ENCODE measurements at regions not wholly inside any gene's neighbourhood (a gene's known extent, or its start where the extent isn't known, plus 50 kb on each side); places are given as distances from the start of the nearest gene placed in this dataset.

DNA sequence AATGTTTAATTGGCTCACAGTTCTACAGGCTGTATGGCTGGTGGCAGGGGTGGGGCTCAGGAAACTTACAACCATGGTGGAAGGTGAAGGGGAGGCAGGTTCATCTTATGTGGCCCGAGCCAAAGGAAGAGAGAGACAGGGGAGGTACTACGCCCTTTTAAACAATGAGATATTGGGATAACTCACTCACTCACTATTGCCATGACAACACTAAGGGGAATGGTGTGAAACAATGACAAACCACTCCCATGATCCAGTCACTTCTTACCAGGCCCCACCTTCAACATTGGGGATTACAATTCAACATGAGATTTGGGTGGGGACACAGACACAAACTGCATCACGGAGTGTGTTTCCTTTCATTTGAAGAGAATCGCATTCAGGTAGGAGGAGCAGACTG, 220.9 kb downstream of the GADD45G start:
- Histone ChIP-seq H3K4me2 (ENCODE audit: insufficient read depth, low read length) (no peak overlapping the region), H3K36me3 (ENCODE audit: insufficient read depth, low read length) (no peaks in the 10 kb centered on the region), H3K27ac (ENCODE audit: low read depth, low read length) (no peak overlapping the region), H3K9me3 (ENCODE audit: low read depth, low read length) (no peaks in the 10 kb centered on the region), H3K79me2 (ENCODE audit: insufficient read depth, low read length) (no peaks in the 10 kb centered on the region), H4K20me1 (ENCODE audit: insufficient read depth, low read length) (no peaks in the 10 kb centered on the region), H3K4me3 (ENCODE audit: insufficient read depth, low read length) (no peak overlapping the region), H3K4me1 (ENCODE audit: insufficient read depth, low read length) (no peaks in the 10 kb centered on the region), H3K27me3 (ENCODE audit: insufficient read depth, low read length) (no peaks in the 10 kb centered on the region), H2AFZ (ENCODE audit: low read length) (no peak overlapping the region)
- DNase-seq (ENCODE audit: insufficient read length, low spot score, missing footprints) = no peak
- TF ChIP-seq, protein P1, sequence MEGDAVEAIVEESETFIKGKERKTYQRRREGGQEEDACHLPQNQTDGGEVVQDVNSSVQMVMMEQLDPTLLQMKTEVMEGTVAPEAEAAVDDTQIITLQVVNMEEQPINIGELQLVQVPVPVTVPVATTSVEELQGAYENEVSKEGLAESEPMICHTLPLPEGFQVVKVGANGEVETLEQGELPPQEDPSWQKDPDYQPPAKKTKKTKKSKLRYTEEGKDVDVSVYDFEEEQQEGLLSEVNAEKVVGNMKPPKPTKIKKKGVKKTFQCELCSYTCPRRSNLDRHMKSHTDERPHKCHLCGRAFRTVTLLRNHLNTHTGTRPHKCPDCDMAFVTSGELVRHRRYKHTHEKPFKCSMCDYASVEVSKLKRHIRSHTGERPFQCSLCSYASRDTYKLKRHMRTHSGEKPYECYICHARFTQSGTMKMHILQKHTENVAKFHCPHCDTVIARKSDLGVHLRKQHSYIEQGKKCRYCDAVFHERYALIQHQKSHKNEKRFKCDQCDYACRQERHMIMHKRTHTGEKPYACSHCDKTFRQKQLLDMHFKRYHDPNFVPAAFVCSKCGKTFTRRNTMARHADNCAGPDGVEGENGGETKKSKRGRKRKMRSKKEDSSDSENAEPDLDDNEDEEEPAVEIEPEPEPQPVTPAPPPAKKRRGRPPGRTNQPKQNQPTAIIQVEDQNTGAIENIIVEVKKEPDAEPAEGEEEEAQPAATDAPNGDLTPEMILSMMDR (IDR thresholded peaks at IDR 0.05; ENCODE audit: extremely low read depth, low read depth, low read length) = no peak

DNA sequence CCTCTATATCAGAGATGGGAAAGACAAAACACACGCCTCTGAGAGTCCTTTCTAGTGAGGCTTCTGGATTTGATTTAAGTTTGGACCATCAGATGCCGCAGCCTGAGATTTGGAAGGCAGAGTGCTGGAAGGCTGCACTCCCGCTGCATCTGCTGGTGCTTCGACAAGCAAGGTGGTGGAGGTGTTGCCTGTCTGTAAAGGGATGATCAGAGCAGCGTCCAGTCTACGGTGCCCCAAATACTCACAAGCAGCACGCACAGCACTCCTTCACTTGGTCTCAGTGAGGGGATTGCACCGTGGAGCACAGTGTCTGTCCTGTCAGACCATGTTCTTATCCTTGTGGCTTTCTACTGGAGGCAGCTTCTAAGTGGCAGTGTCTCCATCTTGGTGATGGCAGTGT, 221.4 kb downstream of the GADD45G start:
- Histone ChIP-seq H3K4me2 (ENCODE audit: insufficient read depth, low read length) (no peak overlapping the region), H3K27ac (ENCODE audit: low read depth, low read length) (no peak overlapping the region), H3K27me3 (ENCODE audit: insufficient read depth, low read length) (no peaks in the 10 kb centered on the region), H3K36me3 (ENCODE audit: insufficient read depth, low read length) (no peaks in the 10 kb centered on the region), H4K20me1 (ENCODE audit: insufficient read depth, low read length) (no peaks in the 10 kb centered on the region), H3K4me1 (ENCODE audit: insufficient read depth, low read length) (no peaks in the 10 kb centered on the region), H2AFZ (ENCODE audit: low read length) (no peak overlapping the region), H3K4me3 (ENCODE audit: insufficient read depth, low read length) (no peak overlapping the region), H3K9me3 (ENCODE audit: low read depth, low read length) (no peaks in the 10 kb centered on the region), H3K79me2 (ENCODE audit: insufficient read depth, low read length) (no peaks in the 10 kb centered on the region)
- DNase-seq (ENCODE audit: insufficient read length, low spot score, missing footprints) = no peak
- TF ChIP-seq, protein P1 (IDR thresholded peaks at IDR 0.05; ENCODE audit: extremely low read depth, low read depth, low read length) = no peak

DNA sequence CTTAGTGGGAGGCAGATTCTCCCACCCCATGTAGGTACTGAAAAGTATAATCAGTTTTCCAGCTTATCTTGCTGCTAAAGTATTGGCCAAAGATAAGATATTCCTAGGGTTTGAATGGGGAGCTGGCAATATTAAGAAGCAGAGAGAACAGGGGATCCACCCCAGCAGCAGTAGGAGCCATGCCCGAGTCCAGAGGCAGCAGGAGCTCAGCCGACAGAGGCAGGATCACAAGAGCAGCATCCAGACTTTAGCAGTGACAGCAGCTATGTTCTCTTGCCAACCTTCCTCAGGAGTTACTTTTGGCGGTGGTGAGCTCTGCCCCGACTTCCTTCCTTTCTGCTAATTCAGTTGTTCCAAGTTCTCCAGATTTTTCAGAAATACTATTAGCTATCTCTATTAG, 224.5 kb downstream of the GADD45G start:
- Histone ChIP-seq H3K79me2 (ENCODE audit: insufficient read depth, low read length) (no peaks in the 10 kb centered on the region), H4K20me1 (ENCODE audit: insufficient read depth, low read length) (no peaks in the 10 kb centered on the region), H3K4me3 (ENCODE audit: insufficient read depth, low read length) (no peak overlapping the region), H3K27ac (ENCODE audit: low read depth, low read length) (no peak overlapping the region), H3K36me3 (ENCODE audit: insufficient read depth, low read length) (no peaks in the 10 kb centered on the region), H2AFZ (ENCODE audit: low read length) (no peak overlapping the region), H3K4me1 (ENCODE audit: insufficient read depth, low read length) (no peaks in the 10 kb centered on the region), H3K4me2 (ENCODE audit: insufficient read depth, low read length) (no peak overlapping the region), H3K9me3 (ENCODE audit: low read depth, low read length) (no peaks in the 10 kb centered on the region), H3K27me3 (ENCODE audit: insufficient read depth, low read length) (no peaks in the 10 kb centered on the region)
- DNase-seq (ENCODE audit: insufficient read length, low spot score, missing footprints) = no peak
- TF ChIP-seq, protein P1 (IDR thresholded peaks at IDR 0.05; ENCODE audit: extremely low read depth, low read depth, low read length) = no peak

DNA sequence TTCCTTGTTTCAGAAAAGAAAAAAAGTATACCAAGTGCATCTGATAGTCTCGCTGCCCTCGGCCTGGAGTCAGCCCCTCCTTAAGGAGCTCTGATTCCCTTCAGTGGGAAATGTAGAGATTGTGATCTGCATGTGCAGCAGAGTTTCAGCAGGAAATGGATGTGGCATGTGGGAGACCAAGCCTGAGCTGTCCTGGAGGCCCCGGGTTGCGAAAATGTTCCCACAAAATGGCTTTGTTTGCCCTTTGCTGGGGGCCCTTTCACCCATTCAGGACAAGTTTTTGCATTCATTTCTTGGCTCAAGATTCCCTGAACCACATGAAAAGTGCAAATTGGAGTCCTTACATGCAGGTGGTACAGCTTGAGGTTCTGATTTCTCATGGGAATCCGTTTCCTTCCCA, 230.9 kb downstream of the GADD45G start:
- H4K20me1 ChIP-seq (ENCODE audit: insufficient read depth, low read length) = no peaks in the 10 kb centered on the region
- H3K27ac ChIP-seq (ENCODE audit: low read depth, low read length) = no peak overlapping the region
- H3K27me3 ChIP-seq (ENCODE audit: insufficient read depth, low read length) = no peaks in the 10 kb centered on the region
- no peak overlapping the region for H3K4me3 ChIP-seq (ENCODE audit: insufficient read depth, low read length)
- no peaks in the 10 kb centered on the region for H3K4me1 ChIP-seq (ENCODE audit: insufficient read depth, low read length)
- TF ChIP-seq, protein P1 (IDR thresholded peaks at IDR 0.05; ENCODE audit: extremely low read depth, low read depth, low read length) = no peak
- H3K36me3 ChIP-seq (ENCODE audit: insufficient read depth, low read length) = no peaks in the 10 kb centered on the region
- H3K79me2 ChIP-seq (ENCODE audit: insufficient read depth, low read length) = no peaks in the 10 kb centered on the region
- H3K9me3 ChIP-seq (ENCODE audit: low read depth, low read length) = no peaks in the 10 kb centered on the region
- H3K4me2 ChIP-seq (ENCODE audit: insufficient read depth, low read length) = no peak overlapping the region
- no peak overlapping the region for H2AFZ ChIP-seq (ENCODE audit: low read length)
- DNase-seq (ENCODE audit: insufficient read length, low spot score, missing footprints) = no peak
